OCI-M2 (cell line): ENCODE measurements at regions not wholly inside any gene's neighbourhood (a gene's known extent, or its start where the extent isn't known, plus 50 kb on each side); places are given as distances from the start of the nearest gene placed in this dataset.
A peak's percentile ranks its signal among the peaks of the same experiment; 100 is the strongest.

Experiments used
- DNase-seq: peaks from one replicate; lab custom pipeline; 2025; ENCODE audit not compliant: unreplicated experiment; lab: John Stamatoyannopoulos, UW

DNA sequence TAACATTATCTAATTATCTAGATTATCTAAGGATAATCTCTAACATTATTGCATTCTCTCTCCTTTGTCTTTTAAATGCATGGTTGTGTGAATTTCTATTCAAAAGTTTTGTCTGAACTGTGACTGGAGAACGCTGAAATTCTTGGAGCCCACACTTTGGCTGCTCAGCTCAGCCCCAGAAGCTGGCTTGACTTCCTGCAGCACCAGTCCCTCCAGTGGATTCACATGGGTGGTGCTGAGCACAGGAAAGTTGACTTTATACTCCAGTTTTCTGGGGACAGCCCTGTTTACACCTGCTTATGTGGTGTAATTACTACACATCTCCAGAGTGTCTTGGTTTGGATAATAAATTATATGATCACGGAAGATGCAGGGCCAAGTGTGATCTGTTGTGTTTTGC lies 255.1 kb upstream of the NOX3 start:
- DNase-seq = no peak

DNA sequence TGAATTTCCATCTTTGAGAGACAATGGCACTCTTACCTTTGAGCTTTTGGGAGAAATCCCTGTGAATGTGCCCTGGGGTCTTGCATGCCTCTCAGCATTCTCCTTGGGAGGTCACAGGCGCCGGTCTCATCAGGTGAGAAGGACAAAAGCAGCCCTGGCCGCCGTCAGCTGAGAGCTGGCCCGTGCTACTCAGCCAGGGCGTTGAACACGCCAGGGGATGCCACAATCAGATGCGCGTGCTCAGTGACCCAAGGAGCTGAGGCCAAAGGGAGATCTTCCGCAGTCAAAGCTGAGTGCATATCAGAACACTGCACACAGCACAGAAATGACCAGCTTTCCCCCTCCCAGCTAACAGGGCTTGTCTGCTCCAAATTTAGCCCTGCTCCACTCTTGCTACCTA lies 253.6 kb upstream of the NOX3 start:
- DNase-seq = no peak

DNA sequence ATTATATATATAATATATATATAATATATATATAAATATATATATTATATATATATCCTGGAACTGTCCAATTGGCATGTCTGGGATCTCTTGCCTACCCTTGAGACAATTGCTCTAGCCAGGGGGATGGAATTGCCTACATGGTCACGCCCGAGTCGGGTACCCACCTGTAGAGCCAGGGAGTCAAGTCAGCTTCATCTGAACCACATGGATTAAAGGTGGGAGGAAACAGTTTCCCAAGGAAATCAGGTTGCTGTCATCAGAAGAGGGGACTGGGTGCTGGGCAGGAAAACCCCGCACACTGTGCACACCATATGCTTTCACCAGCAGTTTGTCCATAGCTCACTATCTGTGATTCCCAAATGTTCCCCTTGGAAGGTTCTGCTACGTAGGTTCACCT lies 252.5 kb upstream of the NOX3 start:
- DNase-seq = no peak

GRCh38 chr6:155706806-155707205 lies 251.2 kb upstream of the NOX3 start:
- DNase-seq = no peak

DNA sequence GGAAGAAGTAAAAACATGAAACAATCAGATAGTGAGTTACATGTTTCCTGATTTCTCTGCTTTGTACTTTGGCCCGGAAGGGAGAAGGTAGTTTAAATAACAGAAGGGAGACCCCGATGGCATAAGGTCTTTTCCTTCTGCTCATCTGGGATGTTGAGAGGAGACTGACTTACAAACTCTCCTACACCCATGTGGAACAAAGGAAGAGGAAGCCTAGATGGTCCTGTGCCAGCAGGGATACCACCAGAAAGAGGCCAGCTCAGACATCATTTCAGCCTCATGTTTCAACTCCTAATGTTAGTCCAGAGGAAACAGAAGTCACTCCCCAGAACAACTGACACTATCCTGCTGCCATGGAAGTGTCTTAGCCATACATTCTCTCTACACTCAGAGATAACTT lies 250.7 kb upstream of the NOX3 start:
- no peak for DNase-seq

GRCh38 chr6:155701342-155701741 lies 245.7 kb upstream of the NOX3 start:
- no peak for DNase-seq

GRCh38 chr6:155695495-155695894 lies 239.9 kb upstream of the NOX3 start:
- DNase-seq = no peak

DNA sequence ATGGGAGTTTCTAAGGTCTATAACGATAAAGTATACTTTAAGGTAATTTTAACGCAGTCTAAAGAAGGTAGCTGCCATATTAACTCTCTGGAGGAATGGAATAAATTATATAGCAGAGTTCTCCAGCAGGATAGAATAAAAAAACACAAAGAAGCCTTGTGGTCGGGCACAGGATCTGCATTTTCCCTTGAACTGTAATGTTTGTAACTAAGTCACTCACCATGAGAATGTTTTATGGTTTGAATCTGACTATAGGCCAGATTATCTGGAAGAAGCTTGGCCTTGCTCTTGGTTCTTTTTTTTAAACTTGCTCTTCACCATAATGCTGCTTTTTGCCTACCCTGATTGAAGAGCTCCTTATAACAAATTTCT lies 238.8 kb upstream of the NOX3 start:
- no peak for DNase-seq

DNA sequence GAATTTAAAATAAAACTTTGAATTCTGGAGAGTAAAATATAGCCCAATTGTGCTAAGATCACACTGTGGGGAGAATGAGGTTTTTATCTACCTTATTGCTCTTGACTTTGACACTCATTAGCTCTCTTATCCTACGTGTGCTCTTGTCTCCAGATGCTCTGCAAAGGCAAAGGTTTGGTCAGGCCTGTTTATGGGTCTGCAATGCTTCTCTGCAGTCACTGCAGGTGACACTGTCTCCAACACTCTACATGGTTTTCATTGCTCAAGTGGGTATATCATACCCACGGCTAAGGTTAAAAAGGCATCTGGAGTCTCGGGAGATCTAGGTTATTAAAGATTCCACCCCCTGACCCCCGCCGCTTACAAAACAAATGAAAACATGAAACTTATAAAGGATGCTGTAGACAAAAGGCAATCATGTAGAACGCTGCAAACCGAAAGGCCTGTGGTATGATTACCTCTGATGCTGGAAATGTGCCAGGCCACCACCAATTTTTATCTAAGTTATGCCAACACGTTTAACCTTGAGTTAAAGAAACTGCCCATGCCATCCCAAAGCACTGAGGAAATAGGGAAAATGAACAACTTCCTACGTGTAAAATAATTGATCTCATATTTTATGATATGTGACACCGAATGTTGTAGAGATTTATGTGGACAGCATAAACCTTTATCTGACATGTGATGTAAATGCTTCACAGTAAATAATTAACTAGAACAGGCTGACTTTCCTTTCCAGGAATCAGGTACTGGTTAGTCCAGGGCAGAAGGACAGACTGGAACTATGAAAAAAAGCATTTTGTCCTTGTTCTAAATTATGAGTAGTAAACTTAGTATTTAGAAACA lies 238.2 kb upstream of the NOX3 start:
- DNase-seq = no peak

DNA sequence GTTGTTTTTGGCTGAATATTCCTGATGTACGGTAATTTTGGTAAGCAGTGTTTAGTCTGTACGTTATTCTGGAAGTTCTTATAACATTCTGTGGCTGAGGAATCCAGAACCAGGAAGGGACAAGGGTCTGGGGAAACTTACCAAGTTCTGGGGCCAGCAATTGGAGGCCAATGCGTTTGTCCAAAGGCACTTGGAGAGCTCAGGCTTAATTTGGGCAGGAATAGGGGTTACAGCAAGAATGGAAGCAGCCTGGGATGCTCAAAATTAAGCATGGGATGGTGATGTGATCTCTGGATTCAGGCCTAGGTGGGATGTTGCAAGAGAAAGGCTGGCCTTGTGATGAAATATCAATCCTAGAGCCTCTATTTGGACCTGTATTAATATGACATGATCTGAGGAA lies 235.2 kb upstream of the NOX3 start:
- DNase-seq = no peak

GRCh38 chr6:155687645-155688044 lies 232.0 kb upstream of the NOX3 start:
- no peak for DNase-seq

DNA sequence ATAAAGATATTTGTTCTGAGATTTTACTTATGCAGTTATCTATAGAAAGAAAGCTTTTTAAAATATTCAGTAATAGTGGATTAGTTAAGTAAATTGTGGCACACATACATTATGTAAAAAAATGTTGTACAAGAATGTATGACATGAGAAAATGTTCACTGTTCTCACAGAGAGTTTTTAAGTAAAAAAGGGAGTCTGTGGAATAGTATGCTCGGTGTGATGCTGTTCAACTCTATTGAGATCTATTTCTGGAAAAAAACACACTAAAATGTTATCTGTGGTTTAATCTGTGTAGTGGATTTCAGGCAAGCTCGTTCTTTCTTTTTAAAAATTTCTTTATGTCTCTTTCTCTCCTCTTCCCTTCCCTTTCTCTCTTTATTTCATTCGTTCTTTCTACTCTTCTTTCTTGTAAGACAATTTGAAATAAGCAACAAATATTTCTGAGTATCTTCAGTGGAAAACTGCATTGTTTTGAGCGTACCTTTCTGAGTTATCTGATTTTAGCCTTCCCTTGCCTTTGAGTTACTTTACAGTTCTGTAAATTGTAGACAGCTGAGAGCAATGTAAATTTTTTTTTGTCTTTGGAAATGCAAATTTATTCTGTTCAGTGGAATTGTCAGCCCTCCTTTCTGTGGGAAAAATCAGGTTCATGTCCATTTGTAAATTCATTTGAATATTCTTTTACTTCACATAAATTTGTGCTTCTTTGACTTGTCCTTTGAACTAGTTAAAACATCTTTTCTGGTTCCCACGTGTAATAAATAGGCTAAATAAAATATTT lies 229.0 kb upstream of the NOX3 start:
- no peak for DNase-seq

DNA sequence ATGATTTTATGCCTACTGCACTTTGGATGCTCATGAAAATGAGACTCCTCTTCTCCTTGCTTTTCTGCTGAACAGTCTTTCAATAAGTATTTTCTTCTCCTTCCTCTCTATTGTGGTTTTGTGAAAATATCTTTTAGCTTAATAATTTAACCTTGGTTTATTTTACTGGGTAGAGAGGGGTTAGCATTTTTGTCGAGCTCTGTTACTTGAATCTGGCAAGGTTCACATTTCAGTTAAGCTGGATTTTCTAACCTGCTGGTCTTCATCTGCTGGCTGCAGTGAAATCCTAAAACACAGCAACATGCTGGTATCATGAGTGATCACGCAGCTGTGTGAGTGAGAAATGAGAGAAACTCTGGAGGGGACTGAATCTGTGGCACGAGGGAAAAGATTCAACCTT lies 222.7 kb upstream of the NOX3 start:
- DNase-seq = no peak

DNA sequence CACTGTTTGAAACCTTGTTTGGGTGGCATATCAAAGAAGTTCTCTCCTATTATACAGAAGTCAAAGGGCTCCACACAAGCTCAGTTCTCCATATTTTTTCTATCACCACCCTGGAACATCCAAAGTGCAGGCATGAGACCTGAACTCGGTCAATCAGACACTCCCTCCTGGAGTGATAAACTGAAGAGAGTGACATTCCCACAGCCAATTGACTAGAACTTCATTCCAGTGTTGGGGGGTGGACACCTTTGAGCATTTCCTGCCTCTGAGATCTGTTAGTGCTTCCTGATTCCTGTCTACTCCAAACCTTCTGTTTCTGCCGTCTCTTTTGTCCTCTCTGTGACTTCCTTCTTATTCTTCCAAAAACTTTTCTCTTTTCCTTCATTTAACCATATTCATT lies 220.7 kb upstream of the NOX3 start:
- no peak for DNase-seq

- no peak for DNase-seq
Measured at GRCh38 chr6:155670655-155671054, 215.0 kb upstream of the NOX3 start.

- DNase-seq = peak; percentile 19
Measured at GRCh38 chr6:155660251-155660977, 204.8 kb upstream of the NOX3 start.

GRCh38 chr6:155656024-155656423 lies 200.4 kb upstream of the NOX3 start:
- no peak for DNase-seq

DNA sequence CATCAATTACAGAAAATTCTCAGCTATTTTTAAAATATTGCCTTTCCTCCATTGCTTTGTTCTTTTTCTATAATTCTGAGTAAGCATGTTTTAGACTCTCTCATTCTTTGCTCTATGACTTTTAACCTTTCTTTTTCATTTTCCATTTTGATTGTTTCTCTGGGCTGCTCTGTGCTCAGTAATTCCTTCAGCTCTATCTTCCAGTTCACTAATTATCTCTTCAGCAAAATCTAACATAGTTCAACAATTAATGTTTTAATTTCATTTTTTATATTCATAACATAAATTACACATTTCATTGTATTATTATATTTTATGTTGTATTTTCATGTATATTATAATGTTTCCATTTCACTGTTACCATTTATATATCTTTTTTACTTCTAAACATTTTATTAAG lies 198.8 kb upstream of the NOX3 start:
- no peak for DNase-seq

DNA sequence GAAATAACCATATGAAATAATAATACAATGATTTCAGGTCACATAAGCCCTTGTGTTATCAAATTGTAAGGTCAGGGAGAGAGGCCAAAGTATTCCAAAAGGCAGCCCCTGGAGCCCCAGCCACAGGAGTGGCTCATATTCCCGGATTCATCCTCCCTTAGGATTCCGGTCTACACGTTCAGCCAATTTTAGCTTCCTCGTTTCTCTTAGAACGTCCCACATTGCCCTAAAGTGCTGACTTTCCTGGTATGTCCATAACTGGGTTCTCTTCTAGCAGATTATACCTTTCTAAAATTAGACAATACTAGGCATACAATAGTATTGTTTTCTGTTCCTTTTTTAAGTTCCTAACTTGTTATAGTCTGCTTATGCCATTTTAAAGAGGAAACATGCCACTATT lies 192.7 kb upstream of the NOX3 start:
- DNase-seq = no peak

DNA sequence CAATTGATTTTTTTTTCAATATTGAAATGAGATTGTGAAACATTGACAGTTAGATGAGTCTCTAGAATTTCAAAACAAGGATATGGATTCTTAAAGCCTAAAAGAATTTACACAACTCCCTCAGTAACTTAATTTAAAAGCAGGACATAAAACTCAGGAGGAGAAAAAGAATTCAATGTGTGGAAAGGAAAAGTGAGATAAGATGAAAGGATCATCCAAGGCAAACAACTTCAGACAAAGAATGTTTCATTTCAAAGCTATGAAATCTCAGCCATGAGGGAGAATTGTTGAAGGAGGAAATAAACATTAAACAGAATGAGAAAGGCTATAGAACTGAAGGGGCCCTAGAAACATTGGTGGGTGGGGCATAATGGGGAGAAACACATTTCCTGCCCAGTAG lies 191.7 kb upstream of the NOX3 start:
- no peak for DNase-seq

- DNase-seq = no peak
Measured at GRCh38 chr6:155646443-155646842, 190.8 kb upstream of the NOX3 start.

DNA sequence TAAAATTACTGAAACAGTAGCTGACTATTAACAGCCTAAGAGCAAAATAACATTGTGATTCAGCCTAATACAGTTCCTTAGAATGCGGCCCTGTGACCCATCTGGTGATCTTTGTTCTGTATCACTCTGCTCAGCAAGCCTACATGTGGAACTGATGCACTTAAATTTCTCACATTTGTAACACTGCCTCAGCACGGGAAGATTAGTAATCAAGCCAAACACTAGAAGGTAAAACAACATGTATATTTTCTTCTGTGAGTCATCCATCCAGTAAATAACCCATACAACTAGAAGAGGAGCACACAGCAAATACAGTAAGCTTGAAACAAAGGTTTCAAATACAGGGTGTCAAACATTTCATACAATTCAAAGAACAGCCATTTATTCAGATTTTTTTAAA lies 189.7 kb upstream of the NOX3 start:
- DNase-seq = no peak
